GM19372 (cell line): ENCODE measurements at regions not wholly inside any gene's neighbourhood (a gene's known extent, or its start where the extent isn't known, plus 50 kb on each side); places are given as distances from the start of the nearest gene placed in this dataset.

Experiments
- ATAC-seq: cut with Tn5 transposase; IDR thresholded peaks from one replicate; pipeline ENCODE4 v1.9.1; 2021; ENCODE audit warnings: mild to moderate bottlenecking, low read depth, moderate library complexity; ENCODE audit not compliant: unreplicated experiment

- ATAC-seq, result no peak
Measured at GRCh38 chr4:10336471-10336870, 120.8 kb downstream of the ZNF518B start.

- no peak for ATAC-seq
Measured at GRCh38 chr4:10335050-10335449, 122.2 kb downstream of the ZNF518B start.

DNA sequence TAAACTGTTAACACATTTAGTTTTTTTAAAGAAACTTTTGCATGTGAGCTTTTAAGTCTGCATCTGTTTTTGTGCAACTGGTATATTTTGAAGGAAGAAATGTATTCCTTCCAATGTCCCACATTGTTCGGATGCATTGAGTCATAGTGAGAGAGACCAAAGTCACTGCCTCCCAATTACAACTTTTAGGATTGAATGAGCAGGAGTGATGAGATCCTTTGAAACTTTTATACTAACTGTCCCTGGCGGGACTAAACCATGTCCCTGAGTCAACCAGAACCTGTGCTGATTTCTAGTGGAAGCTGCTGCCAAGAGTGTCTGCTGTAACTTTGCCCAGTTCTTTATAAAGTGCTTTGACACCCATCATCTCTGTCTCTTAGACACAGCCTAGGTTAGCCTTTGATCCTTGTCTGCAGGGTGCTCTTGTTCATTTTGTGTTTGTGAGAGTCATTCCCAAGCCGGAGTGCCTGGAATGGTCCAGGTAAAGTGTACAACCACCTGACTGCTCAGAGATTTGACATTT, 122.7 kb downstream of the ZNF518B start:
- ATAC-seq, result no peak

GRCh38 chr4:10333942-10334341, 123.3 kb downstream of the ZNF518B start:
- ATAC-seq, result no peak

DNA sequence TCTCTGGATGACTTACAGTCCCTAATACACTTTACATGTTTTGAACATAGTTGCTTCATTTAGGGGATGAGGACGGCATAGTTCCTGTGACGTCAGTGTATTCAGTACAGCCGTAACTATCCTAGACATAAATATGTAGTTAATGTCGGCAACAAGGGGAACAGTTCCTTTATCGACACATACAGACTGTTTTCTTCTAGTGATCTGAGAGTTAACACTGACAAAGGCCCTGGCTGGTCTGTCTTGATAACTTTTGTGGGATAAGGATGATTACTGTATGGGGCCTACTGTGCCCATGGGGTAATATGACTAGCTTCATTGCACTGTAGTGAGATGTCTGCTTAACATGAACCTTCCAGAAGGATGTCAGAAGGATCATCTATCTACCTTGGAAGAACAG, 131.2 kb downstream of the ZNF518B start:
- ATAC-seq, result no peak

- no peak for ATAC-seq
Measured at GRCh38 chr4:10321931-10322330, 135.3 kb downstream of the ZNF518B start.

GRCh38 chr4:10320130-10320529, 137.1 kb downstream of the ZNF518B start:
- no peak for ATAC-seq

DNA sequence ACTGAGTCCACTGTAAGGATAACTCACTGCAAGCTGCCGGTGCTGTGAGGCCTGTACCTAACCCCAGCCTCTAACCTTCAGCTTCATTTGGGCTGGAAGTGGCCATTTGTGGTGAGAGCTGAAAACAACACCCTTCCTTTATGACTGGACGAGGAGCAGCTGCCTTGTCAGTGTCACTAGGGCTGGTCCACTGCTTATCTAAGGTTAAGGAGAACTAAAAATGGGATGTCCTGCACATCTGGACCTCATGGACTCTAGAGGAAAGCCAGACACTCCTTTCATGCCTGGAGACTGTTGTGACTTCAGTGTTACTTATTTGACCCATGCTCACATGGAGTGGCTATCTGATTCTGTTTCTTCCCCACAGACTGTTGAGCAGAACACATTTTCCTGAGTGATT, 139.9 kb downstream of the ZNF518B start:
- no peak for ATAC-seq

- ATAC-seq, result no peak
Measured at GRCh38 chr4:10316851-10317250, 140.4 kb downstream of the ZNF518B start.

DNA sequence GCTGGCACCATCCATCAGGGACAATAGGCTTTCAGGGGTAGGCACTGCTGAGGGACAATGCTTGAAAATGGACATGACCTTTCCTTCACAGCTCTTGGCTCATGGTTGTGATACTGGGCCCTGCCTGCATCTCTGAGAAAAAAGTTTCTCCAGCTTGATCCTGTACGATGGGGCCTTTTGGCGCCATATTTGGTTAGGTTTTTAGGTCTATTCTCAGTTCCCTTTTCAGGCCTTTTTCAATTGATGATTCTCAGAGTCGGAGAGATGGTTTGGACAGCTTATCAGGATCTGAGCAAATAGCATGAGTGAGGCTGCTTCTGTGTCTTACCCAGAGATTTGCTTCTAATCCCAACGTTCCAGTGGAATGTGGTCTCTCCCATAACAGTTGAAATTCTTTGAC, 141.6 kb downstream of the ZNF518B start:
- ATAC-seq, result no peak

DNA sequence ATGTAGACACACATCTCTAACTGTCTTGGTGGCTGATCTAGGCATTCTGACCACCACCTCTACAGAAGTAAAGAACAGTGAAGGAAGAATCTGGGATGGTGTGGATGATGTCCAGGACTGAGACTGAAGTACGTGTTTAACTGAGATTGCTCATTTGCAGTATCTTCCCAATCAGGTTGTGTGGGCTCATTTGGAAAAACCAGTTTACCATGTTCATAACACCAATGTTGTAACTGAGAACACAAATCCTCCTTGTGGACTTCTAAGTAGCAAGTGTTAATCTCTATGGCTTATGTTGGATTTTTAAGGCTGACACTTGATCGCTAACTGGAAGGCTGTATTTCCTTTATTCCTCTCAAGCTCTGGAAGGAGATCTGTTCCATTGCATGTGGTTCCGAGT, 144.7 kb downstream of the ZNF518B start:
- ATAC-seq, result no peak

GRCh38 chr4:10311939-10312338, 145.3 kb downstream of the ZNF518B start:
- no peak for ATAC-seq

DNA sequence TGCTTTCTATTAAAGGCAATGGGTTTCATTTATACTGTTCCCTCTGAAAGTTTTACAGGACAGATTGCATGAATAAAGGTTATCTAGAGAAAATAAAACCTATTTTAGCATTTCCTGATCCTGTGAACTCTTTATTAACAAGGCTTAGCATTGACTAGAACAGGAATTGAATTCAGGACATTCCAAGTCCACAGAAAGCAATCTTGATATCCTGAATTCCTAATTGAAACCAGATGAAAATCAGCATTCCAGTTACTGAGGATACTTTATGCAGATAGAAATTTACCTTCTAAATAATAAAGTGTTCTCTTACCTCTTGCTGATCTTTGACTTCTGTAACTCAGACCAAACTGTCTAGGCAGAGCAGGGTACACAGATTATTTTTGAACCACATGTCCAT, 151.4 kb downstream of the ZNF518B start:
- no peak for ATAC-seq

DNA sequence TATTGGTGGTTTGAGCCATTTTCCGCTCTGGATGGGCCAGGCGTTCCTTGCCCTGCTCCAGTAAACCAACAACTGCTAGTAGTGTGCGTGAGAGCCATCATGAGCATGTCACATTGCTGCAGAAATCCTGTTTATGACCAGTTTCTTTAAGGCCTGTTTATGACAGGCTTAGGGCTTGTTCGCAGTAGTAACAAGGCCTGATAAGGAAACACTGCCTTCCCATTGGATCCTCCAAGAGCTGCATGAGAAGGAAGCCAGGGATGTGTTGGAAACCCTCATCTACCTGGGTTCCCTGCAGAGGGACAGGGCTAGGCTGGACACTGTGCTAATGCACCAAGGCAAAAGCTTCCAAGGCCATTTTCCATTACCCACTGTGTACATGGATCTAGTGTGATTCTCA, 153.9 kb downstream of the ZNF518B start:
- ATAC-seq, result no peak

- ATAC-seq, result no peak
Measured at GRCh38 chr4:10302096-10302495, 155.1 kb downstream of the ZNF518B start.

- no peak for ATAC-seq
Measured at GRCh38 chr4:10299601-10300000, 157.6 kb downstream of the ZNF518B start.

- no peak for ATAC-seq
Measured at GRCh38 chr4:10298681-10299080, 158.5 kb downstream of the ZNF518B start.

GRCh38 chr4:10296730-10297129, 160.5 kb downstream of the ZNF518B start:
- no peak for ATAC-seq

DNA sequence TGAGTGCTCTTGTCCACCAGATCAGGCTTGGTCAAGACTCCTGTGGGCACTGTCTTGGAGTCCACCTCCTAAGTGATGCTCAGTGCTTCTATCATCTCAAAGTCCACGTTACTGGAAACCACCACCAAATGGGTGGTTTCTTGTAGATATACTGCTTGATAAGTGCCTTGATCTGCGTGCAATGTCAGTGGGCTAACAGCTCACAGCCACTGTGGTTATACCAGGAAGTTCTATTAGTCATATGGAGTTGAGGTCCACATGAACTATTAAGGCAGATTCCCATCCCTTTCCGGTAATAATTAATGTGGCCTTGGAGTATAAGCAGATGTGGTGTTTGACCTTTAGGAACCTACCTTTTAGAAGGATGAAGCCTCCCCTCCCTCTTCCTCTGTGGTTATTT, 161.9 kb downstream of the ZNF518B start:
- no peak for ATAC-seq

- ATAC-seq, result no peak
Measured at GRCh38 chr4:10289538-10289906, 167.7 kb downstream of the ZNF518B start.

GRCh38 chr4:10288830-10289537, 168.2 kb downstream of the ZNF518B start:
- no peak for ATAC-seq

DNA sequence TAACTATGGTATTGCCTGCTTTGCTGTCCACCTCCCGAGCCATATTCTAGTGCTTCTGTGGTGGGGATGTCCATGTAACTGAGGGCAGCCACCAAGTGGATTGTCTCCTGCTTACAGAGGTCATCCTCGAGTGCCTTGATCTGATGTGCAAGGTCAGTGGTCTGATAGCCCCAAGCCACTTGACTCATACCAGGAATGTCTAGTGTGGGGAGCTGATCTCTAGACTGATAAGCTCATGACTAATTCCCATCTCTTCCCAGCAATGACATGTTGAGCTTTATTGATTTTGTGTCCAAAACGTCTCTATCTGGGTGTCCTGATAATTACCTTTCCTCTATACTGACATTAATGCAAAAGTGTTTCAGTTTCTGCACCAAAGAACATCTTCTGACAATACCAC, 168.4 kb upstream of the WDR1 start:
- ATAC-seq, result no peak

- no peak for ATAC-seq
Measured at GRCh38 chr4:10283761-10284160, 167.2 kb upstream of the WDR1 start.
